DMS79 (cell line): ENCODE measurements at regions not wholly inside any gene's neighbourhood (a gene's known extent, or its start where the extent isn't known, plus 50 kb on each side); places are given as distances from the start of the nearest gene placed in this dataset.

ENCODE experiments used
- DNase-seq: peaks from one replicate; lab custom pipeline; 2025; lab: John Stamatoyannopoulos, UW

- no peak for DNase-seq
Measured at GRCh38 chr4:81549984-81550383, 78.3 kb upstream of the RASGEF1B start.

- DNase-seq: no peak
Measured at GRCh38 chr4:81546777-81547176, 75.1 kb upstream of the RASGEF1B start.

- DNase-seq: no peak
Measured at GRCh38 chr4:81541161-81541945, 69.6 kb upstream of the RASGEF1B start.

GRCh38 chr4:81538716-81539427 is 67.2 kb upstream of the RASGEF1B start:
- DNase-seq: no peak

- DNase-seq: no peak
Measured at GRCh38 chr4:81531410-81531809, 59.7 kb upstream of the RASGEF1B start.

- no peak for DNase-seq
Measured at GRCh38 chr4:81528979-81529378, 57.3 kb upstream of the RASGEF1B start.

GRCh38 chr4:81528200-81528599 is 56.5 kb upstream of the RASGEF1B start:
- DNase-seq: no peak

GRCh38 chr4:81527709-81528108 is 56.0 kb upstream of the RASGEF1B start:
- DNase-seq: no peak

- DNase-seq: no peak
Measured at GRCh38 chr4:81527115-81527514, 55.4 kb upstream of the RASGEF1B start.

- DNase-seq: no peak
Measured at GRCh38 chr4:81526706-81527105, 55.0 kb upstream of the RASGEF1B start.

GRCh38 chr4:81523672-81524327 is 52.1 kb upstream of the RASGEF1B start:
- DNase-seq: no peak

GRCh38 chr4:81522711-81523110 is 51.0 kb upstream of the RASGEF1B start:
- DNase-seq: no peak

- no peak for DNase-seq
Measured at GRCh38 chr4:81521708-81522107, 50.0 kb upstream of the RASGEF1B start.
